ENCODE measurements at regions not wholly inside any gene's neighbourhood (a gene's known extent, or its start where the extent isn't known, plus 50 kb on each side); places are given as distances from the start of the nearest gene placed in this dataset.

GRCh38 chr5:33231935-33232334 lies 208.8 kb upstream of the TARS1 start:
- Histone ChIP-seq H3K27me3 (replicated peaks) (no peaks in the 10 kb centered on the region), H3K27ac (no peak overlapping the region), H3K4me3 (ENCODE audit: low read depth, low read length) (no peak overlapping the region), H3K36me3 (replicated peaks) (no peaks in the 10 kb centered on the region)
- in situ Hi-C loops (cut with HindIII; ENCODE audit: low pct_ligation_motif_present, low sequenced_read_pairs) = no loop called here
- TF ChIP-seq, protein P1, sequence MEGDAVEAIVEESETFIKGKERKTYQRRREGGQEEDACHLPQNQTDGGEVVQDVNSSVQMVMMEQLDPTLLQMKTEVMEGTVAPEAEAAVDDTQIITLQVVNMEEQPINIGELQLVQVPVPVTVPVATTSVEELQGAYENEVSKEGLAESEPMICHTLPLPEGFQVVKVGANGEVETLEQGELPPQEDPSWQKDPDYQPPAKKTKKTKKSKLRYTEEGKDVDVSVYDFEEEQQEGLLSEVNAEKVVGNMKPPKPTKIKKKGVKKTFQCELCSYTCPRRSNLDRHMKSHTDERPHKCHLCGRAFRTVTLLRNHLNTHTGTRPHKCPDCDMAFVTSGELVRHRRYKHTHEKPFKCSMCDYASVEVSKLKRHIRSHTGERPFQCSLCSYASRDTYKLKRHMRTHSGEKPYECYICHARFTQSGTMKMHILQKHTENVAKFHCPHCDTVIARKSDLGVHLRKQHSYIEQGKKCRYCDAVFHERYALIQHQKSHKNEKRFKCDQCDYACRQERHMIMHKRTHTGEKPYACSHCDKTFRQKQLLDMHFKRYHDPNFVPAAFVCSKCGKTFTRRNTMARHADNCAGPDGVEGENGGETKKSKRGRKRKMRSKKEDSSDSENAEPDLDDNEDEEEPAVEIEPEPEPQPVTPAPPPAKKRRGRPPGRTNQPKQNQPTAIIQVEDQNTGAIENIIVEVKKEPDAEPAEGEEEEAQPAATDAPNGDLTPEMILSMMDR (IDR thresholded peaks at IDR 0.05; ENCODE audit: low read depth, low read length, missing control alignments) = no peak
- no peak for DNase-seq

GRCh38 chr5:33232731-33233505 lies 207.8 kb upstream of the TARS1 start:
- TF ChIP-seq, protein P1 (IDR thresholded peaks at IDR 0.05; ENCODE audit: low read depth, low read length, missing control alignments) = no peak
- no peak overlapping the region for H3K4me3 ChIP-seq (ENCODE audit: low read depth, low read length)
- DNase-seq = no peak
- in situ Hi-C loops (cut with HindIII; ENCODE audit: low pct_ligation_motif_present, low sequenced_read_pairs) = no loop called here
- no peaks in the 10 kb centered on the region for H3K27me3 ChIP-seq (replicated peaks)
- H3K36me3 ChIP-seq (replicated peaks) = no peaks in the 10 kb centered on the region
- no peak overlapping the region for H3K27ac ChIP-seq

GRCh38 chr5:33235304-33235703 lies 205.5 kb upstream of the TARS1 start:
- H3K4me3 ChIP-seq (ENCODE audit: low read depth, low read length) = no peak overlapping the region
- H3K36me3 ChIP-seq (replicated peaks) = no peaks in the 10 kb centered on the region
- H3K27me3 ChIP-seq (replicated peaks) = no peaks in the 10 kb centered on the region
- in situ Hi-C loops (cut with HindIII; ENCODE audit: low pct_ligation_motif_present, low sequenced_read_pairs) = no loop called here
- H3K27ac ChIP-seq = no peak overlapping the region
- TF ChIP-seq, protein P1 (IDR thresholded peaks at IDR 0.05; ENCODE audit: low read depth, low read length, missing control alignments) = no peak
- no peak for DNase-seq

GRCh38 chr5:33235824-33236223 lies 204.9 kb upstream of the TARS1 start:
- no peaks in the 10 kb centered on the region for H3K36me3 ChIP-seq (replicated peaks)

DNA sequence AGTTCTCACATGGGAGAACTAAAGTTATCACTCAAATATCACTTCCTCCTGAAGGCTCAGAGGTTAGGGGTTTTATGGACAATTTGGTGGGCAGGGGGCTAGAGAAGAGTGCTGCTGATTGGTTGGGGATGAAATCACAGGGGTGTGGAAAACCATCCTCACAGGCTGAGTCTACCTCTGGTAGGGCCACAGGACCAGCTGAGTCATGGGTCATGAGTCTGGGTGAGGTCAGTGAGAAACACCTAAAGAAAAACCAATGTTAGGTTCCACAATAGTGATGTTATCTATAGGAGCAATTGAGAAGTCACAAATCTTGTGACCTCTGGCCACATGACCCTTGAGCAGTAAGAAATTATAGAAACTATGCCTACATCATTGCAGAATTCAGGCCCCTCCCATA lies 203.3 kb upstream of the TARS1 start:
- in situ Hi-C loops (cut with HindIII; ENCODE audit: low pct_ligation_motif_present, low sequenced_read_pairs) = no loop called here
- TF ChIP-seq, protein P1 (IDR thresholded peaks at IDR 0.05; ENCODE audit: low read depth, low read length, missing control alignments) = no peak
- H3K27ac ChIP-seq = no peak overlapping the region
- H3K36me3 ChIP-seq (replicated peaks) = no peaks in the 10 kb centered on the region
- H3K4me3 ChIP-seq (ENCODE audit: low read depth, low read length) = no peak overlapping the region
- no peaks in the 10 kb centered on the region for H3K27me3 ChIP-seq (replicated peaks)
- no peak for DNase-seq

More at GRCh38 chr5:33235824-33236223, 204.9 kb upstream of the TARS1 start:
- Histone ChIP-seq H3K4me3 (ENCODE audit: low read depth, low read length) (no peak overlapping the region), H3K27ac (no peak overlapping the region), H3K27me3 (replicated peaks) (no peaks in the 10 kb centered on the region)
- TF ChIP-seq, protein P1 (IDR thresholded peaks at IDR 0.05; ENCODE audit: low read depth, low read length, missing control alignments) = no peak
- in situ Hi-C loops (cut with HindIII; ENCODE audit: low pct_ligation_motif_present, low sequenced_read_pairs) = no loop called here
- DNase-seq = no peak

Measured in brain microvascular endothelial cell (primary cell).